ENCODE measurements at regions not wholly inside any gene's neighbourhood (a gene's known extent, or its start where the extent isn't known, plus 50 kb on each side); places are given as distances from the start of the nearest gene placed in this dataset.

GRCh38 chr3:67075295-67075694 lies 77.2 kb downstream of the KBTBD8 start:
- no peak for DNase-seq
- intact Hi-C loops (cut with DNase I): no loop called here

DNA sequence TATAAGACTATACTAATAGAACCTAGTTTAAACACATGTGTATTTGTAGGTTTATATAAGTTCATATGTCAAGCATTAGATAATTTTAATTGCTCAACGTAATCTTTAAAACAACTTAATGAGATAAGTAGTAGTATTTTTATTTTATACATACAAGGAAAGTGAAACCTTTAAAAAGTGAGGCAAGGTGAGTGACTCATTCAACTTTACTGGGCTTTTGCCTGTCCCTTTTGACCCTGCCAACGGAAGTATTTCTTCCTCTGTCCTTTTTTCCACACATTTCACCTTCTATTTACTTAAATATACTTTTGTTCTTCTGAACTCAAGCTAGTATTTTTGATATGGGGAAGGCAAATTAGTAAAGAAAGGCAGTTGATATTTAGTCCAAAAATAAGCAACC lies 78.5 kb downstream of the KBTBD8 start:
- H3K9ac ChIP-seq (ENCODE audit: low read length in 3 of 3): no peak overlapping the region
- DNase-seq (no peak), FAIRE-seq (no peak)
- no peak overlapping the region for H3K27ac ChIP-seq (ENCODE audit: low read depth in 2 of 2, low read length in 2 of 2)
- H3K9me3 ChIP-seq (ENCODE audit: control insufficient read depth in 2 of 3, insufficient read depth in 1 of 3, low read length in 3 of 3): no peaks in the 10 kb centered on the region
- no peak overlapping the region for H3K4me3 ChIP-seq (ENCODE audit: low read length in 3 of 3)
- no peaks in the 10 kb centered on the region for H3K36me3 ChIP-seq (ENCODE audit: control insufficient read depth in 2 of 3, insufficient read depth in 3 of 3, low read length in 3 of 3)
- TF ChIP-seq CTCF (IDR thresholded peaks at IDR 0.05; ENCODE audit: borderline replicate concordance, extremely low read depth, insufficient read depth): no peak
- no peaks in the 10 kb centered on the region for H3K4me1 ChIP-seq (ENCODE audit: control insufficient read depth in 2 of 3, insufficient read depth in 2 of 3, low read depth in 1 of 3, low read length in 3 of 3)
- intact Hi-C loops (cut with DNase I): no loop called here
- H3K27me3 ChIP-seq (ENCODE audit: control insufficient read depth, insufficient read depth, low read length): no peaks in the 10 kb centered on the region

More at GRCh38 chr3:67075295-67075694, 77.2 kb downstream of the KBTBD8 start:
- no peaks in the 10 kb centered on the region for H3K36me3 ChIP-seq (ENCODE audit: control insufficient read depth in 2 of 3, insufficient read depth in 3 of 3, low read length in 3 of 3)
- H3K27me3 ChIP-seq (ENCODE audit: control insufficient read depth, insufficient read depth, low read length): no peaks in the 10 kb centered on the region
- no peaks in the 10 kb centered on the region for H3K9me3 ChIP-seq (ENCODE audit: control insufficient read depth in 2 of 3, insufficient read depth in 1 of 3, low read length in 3 of 3)
- H3K4me1 ChIP-seq (ENCODE audit: control insufficient read depth in 2 of 3, insufficient read depth in 2 of 3, low read depth in 1 of 3, low read length in 3 of 3): no peaks in the 10 kb centered on the region
- H3K4me3 ChIP-seq (ENCODE audit: low read length in 3 of 3): no peak overlapping the region
- H3K9ac ChIP-seq (ENCODE audit: low read length in 3 of 3): no peak overlapping the region
- no peak overlapping the region for H3K27ac ChIP-seq (ENCODE audit: low read depth in 2 of 2, low read length in 2 of 2)
- FAIRE-seq: no peak
- no peak for TF ChIP-seq CTCF (IDR thresholded peaks at IDR 0.05; ENCODE audit: borderline replicate concordance, extremely low read depth, insufficient read depth)

- intact Hi-C loops (cut with DNase I): no loop called here
- no peaks in the 10 kb centered on the region for H3K36me3 ChIP-seq (ENCODE audit: control insufficient read depth in 2 of 3, insufficient read depth in 3 of 3, low read length in 3 of 3)
- no peaks in the 10 kb centered on the region for H3K4me1 ChIP-seq (ENCODE audit: control insufficient read depth in 2 of 3, insufficient read depth in 2 of 3, low read depth in 1 of 3, low read length in 3 of 3)
- DNase-seq (no peak), FAIRE-seq (no peak)
- no peak overlapping the region for H3K4me3 ChIP-seq (ENCODE audit: low read length in 3 of 3)
- no peaks in the 10 kb centered on the region for H3K27me3 ChIP-seq (ENCODE audit: control insufficient read depth, insufficient read depth, low read length)
- no peaks in the 10 kb centered on the region for H3K9me3 ChIP-seq (ENCODE audit: control insufficient read depth in 2 of 3, insufficient read depth in 1 of 3, low read length in 3 of 3)
- no peak overlapping the region for H3K9ac ChIP-seq (ENCODE audit: low read length in 3 of 3)
- TF ChIP-seq CTCF (IDR thresholded peaks at IDR 0.05; ENCODE audit: borderline replicate concordance, extremely low read depth, insufficient read depth): no peak
- H3K27ac ChIP-seq (ENCODE audit: low read depth in 2 of 2, low read length in 2 of 2): no peak overlapping the region
Measured at GRCh38 chr3:67077656-67078055, 79.5 kb downstream of the KBTBD8 start.

DNA sequence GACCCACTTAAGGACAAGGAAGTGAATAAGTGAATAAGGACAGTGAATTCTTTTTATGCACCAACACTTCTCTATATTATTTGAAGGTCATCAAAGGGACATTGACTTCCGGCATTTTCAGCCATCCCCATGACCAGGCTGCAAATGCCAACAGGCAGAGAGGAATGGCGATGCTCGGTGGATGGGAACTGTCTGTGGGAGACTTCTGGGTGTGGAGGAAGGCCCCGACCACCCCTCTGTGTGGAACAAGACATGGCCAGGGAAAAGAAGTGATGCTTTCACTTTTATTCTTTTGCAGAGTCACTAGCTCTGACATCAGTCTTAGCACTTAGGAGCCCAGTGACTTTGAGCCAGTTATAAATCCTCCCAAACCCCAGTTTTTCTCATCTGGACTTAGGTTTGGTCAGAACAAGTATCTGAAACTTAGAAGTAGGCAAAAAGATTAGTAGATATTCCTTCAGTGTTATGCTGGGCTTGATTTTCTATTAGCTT lies 84.5 kb downstream of the KBTBD8 start:
- no peaks in the 10 kb centered on the region for H3K36me3 ChIP-seq (ENCODE audit: control insufficient read depth in 2 of 3, insufficient read depth in 3 of 3, low read length in 3 of 3)
- intact Hi-C loops (cut with DNase I): no loop called here
- H3K27ac ChIP-seq (ENCODE audit: low read depth in 2 of 2, low read length in 2 of 2): no peak overlapping the region
- DNase-seq (no peak), FAIRE-seq (no peak)
- no peak overlapping the region for H3K4me3 ChIP-seq (ENCODE audit: low read length in 3 of 3)
- TF ChIP-seq CTCF (IDR thresholded peaks at IDR 0.05; ENCODE audit: borderline replicate concordance, extremely low read depth, insufficient read depth): no peak
- H3K9me3 ChIP-seq (ENCODE audit: control insufficient read depth in 2 of 3, insufficient read depth in 1 of 3, low read length in 3 of 3): no peaks in the 10 kb centered on the region
- no peaks in the 10 kb centered on the region for H3K27me3 ChIP-seq (ENCODE audit: control insufficient read depth, insufficient read depth, low read length)
- no peaks in the 10 kb centered on the region for H3K4me1 ChIP-seq (ENCODE audit: control insufficient read depth in 2 of 3, insufficient read depth in 2 of 3, low read depth in 1 of 3, low read length in 3 of 3)
- no peak overlapping the region for H3K9ac ChIP-seq (ENCODE audit: low read length in 3 of 3)
